ENCODE measurements at regions not wholly inside any gene's neighbourhood (a gene's known extent, or its start where the extent isn't known, plus 50 kb on each side); places are given as distances from the start of the nearest gene placed in this dataset.
A peak's percentile ranks its signal among the peaks of the same experiment; 100 is the strongest.

- Histone ChIP-seq H3K9me3 (no peaks in the 10 kb centered on the region), H3K4me3 (replicated peaks in 1 of 3) (no peak overlapping the region), H3K27me3 (no peaks in the 10 kb centered on the region), H3K36me3 (no peaks in the 10 kb centered on the region), H3K27ac (no peak overlapping the region), H3K4me1 (no peaks in the 10 kb centered on the region)
- TF ChIP-seq CTCF (IDR thresholded peaks at IDR 0.05) (peak in 1 of 6 experiments; percentile 14), POLR2A (IDR thresholded peaks at IDR 0.05) (no peak)
- DNase-seq, result peak in 1 of 2 donors; percentile 4
- intact Hi-C loops (cut with DNase I), result no loop called here
- WGBS, 2 donors, result 20 to 37% methylated on average over 9 to 12 of the region's 12 CpGs
These were observed 62.4 kb upstream of the ADGRE5 start for GRCh38 chr19:14318873-14319272.

GRCh38 chr19:14317157-14317556, 64.1 kb upstream of the ADGRE5 start:
- no peak for DNase-seq
- intact Hi-C loops (cut with DNase I), result no loop called here
- Histone ChIP-seq H3K4me3 (replicated peaks in 1 of 3) (no peak overlapping the region), H3K27me3 (no peaks in the 10 kb centered on the region), H3K27ac (no peak overlapping the region), H3K9me3 (no peaks in the 10 kb centered on the region), H3K36me3 (no peaks in the 10 kb centered on the region), H3K4me1 (no peaks in the 10 kb centered on the region)
- TF ChIP-seq CTCF (IDR thresholded peaks at IDR 0.05) (no peak), POLR2A (IDR thresholded peaks at IDR 0.05) (no peak)
- WGBS, 2 donors, result 85% methylated on average over 21 of the region's 21 CpGs

- 86% methylated on average over 10 of the region's 10 CpGs for WGBS, 2 donors
- H3K27me3 ChIP-seq, result no peaks in the 10 kb centered on the region
These were observed 65.8 kb upstream of the ADGRE5 start for GRCh38 chr19:14315433-14315832.

GRCh38 chr19:14310055-14310454, 71.2 kb upstream of the ADGRE5 start:
- Histone ChIP-seq H3K36me3 (no peaks in the 10 kb centered on the region), H3K27ac (no peak overlapping the region), H3K27me3 (no peaks in the 10 kb centered on the region), H3K4me3 (replicated peaks in 1 of 3) (no peak overlapping the region), H3K9me3 (no peaks in the 10 kb centered on the region), H3K4me1 (no peaks in the 10 kb centered on the region)
- WGBS, 2 donors, result 86 to 87% methylated on average over 5 of the region's 5 CpGs
- TF ChIP-seq CTCF (IDR thresholded peaks at IDR 0.05) (no peak), POLR2A (IDR thresholded peaks at IDR 0.05) (no peak)
- no peak for DNase-seq
- intact Hi-C loops (cut with DNase I), result no loop called here

More at GRCh38 chr19:14315433-14315832, 65.8 kb upstream of the ADGRE5 start:
- no peaks in the 10 kb centered on the region for H3K36me3 ChIP-seq
- no peak overlapping the region for H3K27ac ChIP-seq
- TF ChIP-seq CTCF (IDR thresholded peaks at IDR 0.05) (no peak), POLR2A (IDR thresholded peaks at IDR 0.05) (no peak)
- no peak overlapping the region for H3K4me3 ChIP-seq (replicated peaks in 1 of 3)
- H3K9me3 ChIP-seq, result no peaks in the 10 kb centered on the region
- intact Hi-C loops (cut with DNase I), result no loop called here
- DNase-seq, result no peak
- H3K4me1 ChIP-seq, result no peaks in the 10 kb centered on the region

GRCh38 chr19:14305706-14306105, 75.5 kb upstream of the ADGRE5 start:
- no peaks in the 10 kb centered on the region for H3K27me3 ChIP-seq
- 75 to 78% methylated on average over 6 of the region's 6 CpGs for WGBS, 2 donors
- intact Hi-C loops (cut with DNase I), result no loop called here
- no peak overlapping the region for H3K27ac ChIP-seq
- H3K4me3 ChIP-seq (replicated peaks in 1 of 3), result no peak overlapping the region
- H3K4me1 ChIP-seq, result no peaks in the 10 kb centered on the region
- no peaks in the 10 kb centered on the region for H3K36me3 ChIP-seq
- H3K9me3 ChIP-seq, result no peaks in the 10 kb centered on the region
- TF ChIP-seq POLR2A (IDR thresholded peaks at IDR 0.05) (no peak), CTCF (IDR thresholded peaks at IDR 0.05) (no peak)
- no peak for DNase-seq

All from thyroid gland (tissue), 4 donors.